GM20431 (cell line): ENCODE measurements at regions not wholly inside any gene's neighbourhood (a gene's known extent, or its start where the extent isn't known, plus 50 kb on each side); places are given as distances from the start of the nearest gene placed in this dataset.

Source experiments
- in situ Hi-C: fragments of 300-500 bp; cut with MseI, MboI; formaldehyde crosslinking; loops from one replicate; pipeline ENCODE4 v1.15.0; 2020; ENCODE audit warnings: low sequenced_read_pairs; ENCODE audit not compliant: unreplicated experiment

DNA sequence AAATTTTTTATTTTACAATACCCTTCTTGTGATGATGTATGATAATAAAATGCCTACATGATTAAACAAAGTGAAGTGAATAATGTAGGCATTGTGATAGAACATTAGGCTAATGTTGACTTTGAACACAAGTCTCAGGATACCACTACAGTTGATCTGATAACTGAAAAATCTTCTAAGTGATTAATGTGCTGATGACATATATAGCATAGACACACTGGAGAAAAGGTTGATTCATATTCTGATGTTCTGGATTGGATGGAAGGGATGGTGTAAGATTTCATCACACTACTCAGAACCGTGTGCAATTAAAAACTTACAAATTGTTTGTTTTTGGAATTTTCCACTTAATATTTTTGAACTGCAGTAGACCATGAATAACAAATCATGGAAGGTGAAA is 738.5 kb downstream of the TECRL start:
- in situ Hi-C loops: no loop called here

DNA sequence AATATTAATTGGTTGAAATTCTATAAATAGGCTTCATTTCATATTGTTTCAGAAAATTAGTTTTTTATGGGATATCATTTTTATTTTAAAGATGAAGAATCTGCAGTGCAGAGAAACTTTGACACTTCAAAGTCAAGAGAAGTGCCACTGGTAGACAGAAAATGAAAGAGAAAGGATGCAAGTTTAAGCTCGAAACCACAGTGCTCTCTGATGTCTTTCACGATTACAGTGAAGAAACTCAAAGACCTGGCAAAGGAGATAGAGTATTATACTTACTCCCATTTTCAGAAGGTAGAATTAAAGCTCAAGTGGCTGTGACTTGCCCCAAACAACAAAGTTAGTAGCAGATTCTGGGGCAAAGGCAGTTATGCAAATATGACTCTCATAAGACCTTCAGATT is 745.4 kb downstream of the TECRL start:
- in situ Hi-C loops: no loop called here

- in situ Hi-C loops: no loop called here
These were observed 764.9 kb downstream of the TECRL start for GRCh38 chr4:63644396-63644795.

DNA sequence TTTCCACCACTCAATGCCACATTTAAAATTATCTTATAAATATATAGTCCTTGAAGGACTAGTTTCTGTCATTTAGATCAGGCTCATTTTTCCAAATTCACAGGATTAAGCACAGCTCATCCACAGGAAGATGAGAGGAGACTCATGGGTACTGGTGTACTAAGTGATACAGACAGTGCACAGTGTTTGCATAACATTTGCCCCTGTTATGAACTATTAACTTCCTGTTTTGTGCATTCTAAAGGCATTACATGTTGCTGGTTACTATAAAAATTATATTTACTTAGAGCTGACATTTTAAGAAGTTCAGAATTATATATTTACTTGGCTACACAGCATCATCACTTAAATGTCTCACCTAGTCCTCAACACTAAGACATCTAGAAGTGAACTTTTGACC is 772.0 kb downstream of the TECRL start:
- in situ Hi-C loops: no loop called here

DNA sequence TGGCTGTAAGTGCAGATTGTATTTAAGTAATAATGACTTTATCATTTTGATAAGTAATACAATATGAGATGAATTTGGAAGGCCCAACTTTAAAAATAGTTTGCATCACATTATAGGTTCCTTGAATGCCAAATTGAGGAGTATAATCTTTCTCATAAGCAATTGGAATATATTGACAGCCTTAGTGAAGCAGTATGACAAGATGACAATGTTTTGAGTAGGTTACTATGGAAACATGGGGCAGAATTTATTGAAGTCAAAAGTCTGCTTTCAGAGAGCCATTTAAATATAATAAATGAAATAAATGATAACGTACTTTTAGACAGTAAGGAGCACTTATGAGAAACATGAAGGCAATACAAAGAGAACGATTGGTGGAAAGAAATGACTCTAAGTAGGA is 776.4 kb downstream of the TECRL start:
- in situ Hi-C loops: no loop called here

DNA sequence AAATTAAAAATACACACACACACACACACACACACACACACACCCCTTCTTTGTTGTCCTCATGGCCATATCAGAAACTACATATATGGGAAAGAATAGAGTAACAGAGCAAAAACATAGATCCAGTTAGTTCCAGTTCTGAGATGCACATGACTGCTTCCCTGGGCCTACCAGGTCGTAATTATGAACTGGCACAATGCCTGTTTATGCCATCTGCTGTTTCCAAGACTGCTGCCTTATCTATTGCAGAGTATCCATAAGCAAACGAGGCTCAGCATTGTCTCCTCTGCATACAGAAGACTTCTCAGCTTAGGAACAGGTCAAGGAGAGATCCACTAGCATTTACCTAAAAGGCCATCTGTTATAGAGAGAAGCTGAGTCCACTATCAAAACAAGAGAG is 789.0 kb downstream of the TECRL start:
- in situ Hi-C loops: no loop called here

- in situ Hi-C loops: no loop called here
These were observed 789.5 kb downstream of the TECRL start for GRCh38 chr4:63619771-63620170.

DNA sequence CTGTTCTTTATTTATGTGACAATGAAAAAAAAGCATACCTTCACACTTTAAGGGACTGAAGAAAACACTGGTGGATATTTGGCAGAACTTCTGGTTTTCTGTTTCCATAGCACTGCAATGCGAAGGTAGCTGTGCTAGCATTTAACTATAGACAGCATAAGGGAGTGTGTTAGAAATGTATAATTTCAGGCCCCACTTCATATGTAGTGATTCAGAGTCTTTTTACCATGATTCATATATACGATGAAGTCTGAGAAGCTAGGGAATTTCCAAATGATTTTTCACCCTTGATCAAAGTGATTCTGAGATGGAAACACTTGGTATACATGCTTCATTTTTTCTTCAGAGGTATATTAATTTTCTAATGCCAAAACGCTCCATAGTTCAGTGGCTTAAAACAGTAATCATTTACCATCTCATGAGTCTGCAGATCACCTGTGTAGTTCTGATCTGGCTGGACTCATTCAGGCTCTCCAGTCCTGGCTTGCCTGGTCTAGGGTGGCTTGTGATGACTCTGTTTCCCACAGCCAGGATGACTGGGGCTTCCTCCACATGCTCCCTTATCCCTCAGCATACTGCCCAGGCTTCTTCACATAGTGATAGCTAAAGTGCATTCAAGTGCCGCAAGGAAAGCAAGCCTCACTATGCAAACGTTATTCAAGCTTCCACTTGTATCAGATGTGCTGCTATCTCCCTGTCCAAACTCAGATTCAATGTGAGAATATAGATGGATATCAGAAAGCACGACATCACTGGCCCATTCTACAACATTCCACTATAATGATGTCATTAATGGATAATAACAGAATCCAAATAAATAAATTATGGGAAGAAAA is 790.1 kb downstream of the TECRL start:
- in situ Hi-C loops: no loop called here

DNA sequence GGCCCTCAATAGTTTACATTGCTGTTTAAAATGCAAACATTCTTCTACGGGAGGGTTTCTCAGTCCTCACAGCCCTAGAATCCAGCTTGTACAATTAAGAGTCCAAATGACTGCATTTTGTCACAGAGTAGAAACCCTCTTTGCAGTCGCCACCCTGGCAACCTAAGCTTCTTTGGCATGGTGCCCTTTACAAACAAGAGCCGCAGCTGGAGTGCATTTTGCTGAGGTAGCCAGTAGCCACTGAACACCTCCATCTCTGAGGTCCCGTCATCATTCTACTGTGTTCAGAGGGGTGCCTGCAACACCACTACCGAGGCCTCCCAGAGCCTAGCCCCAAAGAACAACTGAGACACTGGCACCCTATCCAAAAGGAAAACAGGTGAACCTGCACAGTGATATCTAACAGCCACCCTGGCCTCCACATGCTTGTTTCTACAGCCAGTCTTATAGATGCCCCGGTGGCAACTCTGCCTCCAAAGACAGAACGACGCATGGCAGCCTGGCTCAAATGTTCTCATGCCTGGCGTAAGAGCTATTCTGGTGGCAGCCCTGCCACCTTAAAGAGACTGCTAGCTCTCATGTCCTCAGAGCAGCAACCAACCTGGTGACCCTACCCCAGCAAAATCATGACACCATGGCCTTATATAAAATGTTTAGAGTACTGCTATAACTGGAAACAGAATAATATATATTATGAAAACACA is 801.9 kb downstream of the TECRL start:
- in situ Hi-C loops: no loop called here

- in situ Hi-C loops: no loop called here
These were observed 819.5 kb downstream of the TECRL start for GRCh38 chr4:63589796-63590195.

GRCh38 chr4:63583561-63583960 is 825.7 kb downstream of the TECRL start:
- in situ Hi-C loops: no loop called here

DNA sequence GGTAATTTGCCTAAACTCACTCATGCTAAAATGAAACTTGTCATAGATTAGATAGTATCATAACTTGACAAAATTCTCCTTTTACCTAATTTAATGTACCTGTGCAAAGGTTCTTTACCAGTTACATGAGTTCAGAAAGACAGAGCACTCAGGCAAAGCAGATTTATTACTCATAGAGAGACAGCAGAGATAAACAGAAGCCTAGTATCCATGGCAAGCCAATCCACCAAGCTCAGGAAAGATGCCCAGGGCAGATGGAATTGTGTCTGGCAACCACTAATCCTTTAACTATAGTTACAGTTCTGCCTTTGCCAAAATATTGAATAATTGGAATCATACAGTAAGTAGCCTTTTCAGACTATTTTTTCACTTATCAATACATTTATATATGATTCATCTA is 826.2 kb downstream of the TECRL start:
- in situ Hi-C loops: no loop called here

GRCh38 chr4:63580796-63581475 is 828.3 kb downstream of the TECRL start:
- in situ Hi-C loops: no loop called here

- in situ Hi-C loops: no loop called here
These were observed 830.9 kb downstream of the TECRL start for GRCh38 chr4:63578383-63578782.

- in situ Hi-C loops: no loop called here
These were observed 842.6 kb downstream of the TECRL start for GRCh38 chr4:63566658-63567057.

DNA sequence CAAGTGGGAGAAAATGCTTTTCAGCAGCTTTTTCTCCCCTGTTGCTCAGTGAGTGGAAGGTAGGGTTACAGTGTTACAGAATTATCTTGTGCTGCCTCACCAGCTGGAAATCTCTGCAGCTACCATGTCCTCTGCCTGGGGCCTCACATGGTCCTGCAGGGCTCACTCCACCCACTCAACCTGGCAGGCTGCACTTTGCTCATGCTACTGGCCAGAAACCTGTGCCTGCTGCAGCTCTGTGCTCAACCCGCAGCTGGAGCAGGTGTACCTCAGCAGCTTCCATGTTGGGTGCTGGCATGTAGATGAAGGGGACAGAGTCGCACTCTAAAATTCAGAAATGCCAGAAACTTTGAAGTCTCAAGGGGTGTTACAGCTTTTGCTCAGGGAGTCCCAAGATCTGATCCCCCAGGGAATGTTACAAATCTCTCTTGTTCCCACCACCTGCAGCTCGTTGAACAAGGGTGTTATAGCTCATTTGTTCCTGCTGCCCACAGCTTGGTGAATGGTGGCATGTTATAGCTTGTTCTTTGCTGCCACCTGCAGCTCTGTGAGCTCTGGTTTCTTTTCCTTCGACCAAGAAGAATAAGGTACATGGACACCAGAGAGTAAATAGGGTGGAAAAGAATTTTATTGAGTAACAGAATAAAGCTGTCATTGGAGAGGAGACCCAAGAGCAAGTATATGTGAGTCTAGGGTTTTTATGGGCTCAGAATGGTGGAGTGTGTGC is 845.8 kb downstream of the TECRL start:
- in situ Hi-C loops: no loop called here

- in situ Hi-C loops: no loop called here
These were observed 850.5 kb downstream of the TECRL start for GRCh38 chr4:63558709-63559108.

GRCh38 chr4:63556332-63556731 is 852.9 kb downstream of the TECRL start:
- in situ Hi-C loops: no loop called here

DNA sequence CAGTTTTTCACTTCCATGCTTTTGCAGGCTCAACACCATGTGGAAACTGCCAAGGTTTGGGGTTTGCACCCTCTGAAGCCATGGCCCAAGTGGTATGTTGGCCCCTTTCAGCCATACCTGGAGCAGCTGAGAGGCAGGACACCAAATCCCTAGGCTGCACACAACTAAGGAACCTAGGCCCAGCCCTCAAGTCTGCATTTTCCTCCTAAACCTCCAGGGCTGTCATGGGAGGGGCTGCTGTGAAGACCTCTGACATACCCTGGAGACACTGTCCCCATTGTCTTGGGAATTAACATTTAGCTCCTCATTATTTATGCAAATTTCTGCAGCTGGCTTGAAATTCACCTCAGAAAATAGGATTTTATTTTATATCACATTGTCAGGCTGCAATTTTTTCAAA is 856.1 kb downstream of the TECRL start:
- in situ Hi-C loops: no loop called here

- in situ Hi-C loops: no loop called here
These were observed 867.4 kb downstream of the TECRL start for GRCh38 chr4:63541828-63542227.
